ENCODE measurements at regions not wholly inside any gene's neighbourhood (a gene's known extent, or its start where the extent isn't known, plus 50 kb on each side); places are given as distances from the start of the nearest gene placed in this dataset.

GRCh38 chr5:40266952-40267351 lies 412.8 kb upstream of the PTGER4 start:
- Histone ChIP-seq H3K79me2 (ENCODE audit: insufficient read depth, low read length) (no peaks in the 10 kb centered on the region), H3K23me2 (ENCODE audit: insufficient read length, low read depth, low read length, poor library complexity, severe bottlenecking) (no peaks in the 10 kb centered on the region), H3K4me1 (ENCODE audit: insufficient read depth, low read length) (no peaks in the 10 kb centered on the region), H3K23ac (ENCODE audit: insufficient read length, low read depth, low read length) (no peak overlapping the region), H2BK5ac (ENCODE audit: insufficient read length, low read length) (no peak overlapping the region), H4K20me1 (ENCODE audit: control insufficient read depth, insufficient read depth, insufficient read length) (no peaks in the 10 kb centered on the region), H3K79me1 (ENCODE audit: insufficient read depth, low read depth, low read length, poor library complexity, severe bottlenecking) (no peaks in the 10 kb centered on the region), H3K14ac (ENCODE audit: insufficient read depth, low read length) (no peak overlapping the region), H3K27me3 (ENCODE audit: insufficient read depth, low read length) (no peaks in the 10 kb centered on the region), H4K5ac (ENCODE audit: insufficient read length, low read depth, low read length) (no peak overlapping the region), H3K18ac (ENCODE audit: insufficient read length, low read depth, low read length) (no peak overlapping the region), H3T11ph (ENCODE audit: low read length) (no peak overlapping the region), H2BK15ac (ENCODE audit: low read depth, low read length) (no peak overlapping the region), H3K9me3 (ENCODE audit: control insufficient read depth, low read depth, low read length) (no peaks in the 10 kb centered on the region), H3K4me2 (ENCODE audit: insufficient read depth, insufficient read length, low read length) (no peak overlapping the region), H3K9ac (ENCODE audit: extremely low read depth, insufficient read length, low read length) (no peak overlapping the region), H2AFZ (ENCODE audit: low read length) (no peak overlapping the region), H3K27ac (ENCODE audit: insufficient read length, low read depth, low read length) (no peak overlapping the region), H2BK20ac (ENCODE audit: low read depth, low read length, poor library complexity, severe bottlenecking) (no peak overlapping the region), H4K8ac (replicated peaks; ENCODE audit: insufficient read length, low read depth, low read length) (no peak overlapping the region), H2BK120ac (ENCODE audit: low read depth, low read length, poor library complexity, severe bottlenecking) (no peak overlapping the region), H3K4ac (ENCODE audit: low read depth, low read length) (no peak overlapping the region), H4K91ac (ENCODE audit: insufficient read length, low read depth, low read length) (no peak overlapping the region), H3K56ac (ENCODE audit: insufficient read length, low read depth, low read length) (no peak overlapping the region), H2AK5ac (ENCODE audit: insufficient read length, low read length) (no peak overlapping the region), H2BK12ac (ENCODE audit: insufficient read length, low read depth, low read length) (no peak overlapping the region)
- H3K27me3 Mint-ChIP-seq (ENCODE audit: low read depth) = no peaks in the 10 kb centered on the region
- TF ChIP-seq CTCF (conservative IDR thresholded peaks at IDR 0.05) = no peak
- H3K4me3 Mint-ChIP-seq = no peak overlapping the region
- WGBS (ENCODE audit: extremely low coverage, insufficient read length, low lambda C conversion rate) = no CpG with 5 or more reads among the region's 2 CpGs
- no peaks in the 10 kb centered on the region; a peak in 1 of 7 replicates for H3K36me3 Mint-ChIP-seq (ENCODE audit: insufficient read depth in 1 of 3, low read depth in 3 of 3)
- no peak overlapping the region for H3K27ac Mint-ChIP-seq
- peaks cover 0 to 2% of the 10 kb centered on the region in 2 experiments; a peak in 1 of 5 replicates for H3K9me3 Mint-ChIP-seq
- no peak for DNase-seq
- H3K4me1 Mint-ChIP-seq = no peaks in the 10 kb centered on the region

All from H9 (cell line).